GM21723 (cell line): ENCODE measurements at regions not wholly inside any gene's neighbourhood (a gene's known extent, or its start where the extent isn't known, plus 50 kb on each side); places are given as distances from the start of the nearest gene placed in this dataset.
"Not testable (repeated sequence)": the region's sequence is repeated elsewhere in the genome, so short reads cannot be mapped to it uniquely, and the experiment has no call there.

Source experiments
- ATAC-seq: cut with Tn5 transposase; IDR thresholded peaks from one replicate; pipeline ENCODE4 v1.9.1; 2021; ENCODE audit warnings: mild to moderate bottlenecking, moderate library complexity; ENCODE audit not compliant: unreplicated experiment

GRCh38 chr19:14328406-14328805, 52.8 kb upstream of the ADGRE5 start:
- no peak for ATAC-seq

- ATAC-seq: not testable (repeated sequence)
These were observed 54.2 kb upstream of the ADGRE5 start for GRCh38 chr19:14327061-14327460.

GRCh38 chr19:14325863-14326262, 55.4 kb upstream of the ADGRE5 start:
- ATAC-seq: no peak

GRCh38 chr19:14325134-14325533, 56.1 kb upstream of the ADGRE5 start:
- ATAC-seq: no peak

GRCh38 chr19:14322889-14323463, 58.3 kb upstream of the ADGRE5 start:
- no peak for ATAC-seq

GRCh38 chr19:14320253-14320652, 61.0 kb upstream of the ADGRE5 start:
- ATAC-seq: no peak

GRCh38 chr19:14319720-14320119, 61.5 kb upstream of the ADGRE5 start:
- ATAC-seq: not testable (repeated sequence)

- ATAC-seq: no peak
These were observed 62.4 kb upstream of the ADGRE5 start for GRCh38 chr19:14318873-14319272.

- no peak for ATAC-seq
These were observed 64.1 kb upstream of the ADGRE5 start for GRCh38 chr19:14317157-14317556.

- ATAC-seq: no peak
These were observed 65.8 kb upstream of the ADGRE5 start for GRCh38 chr19:14315433-14315832.

GRCh38 chr19:14310055-14310454, 71.2 kb upstream of the ADGRE5 start:
- no peak for ATAC-seq

GRCh38 chr19:14305706-14306105, 75.5 kb upstream of the ADGRE5 start:
- no peak for ATAC-seq

GRCh38 chr19:14301150-14301549, 80.1 kb upstream of the ADGRE5 start:
- ATAC-seq: no peak

GRCh38 chr19:14300303-14300702, 80.9 kb upstream of the ADGRE5 start:
- ATAC-seq: no peak

- ATAC-seq: not testable (repeated sequence)
These were observed 81.9 kb upstream of the ADGRE5 start for GRCh38 chr19:14299224-14299827.

- ATAC-seq: not testable (repeated sequence)
These were observed 83.2 kb upstream of the ADGRE5 start for GRCh38 chr19:14297883-14298576.

- ATAC-seq: not testable (repeated sequence)
These were observed 86.3 kb upstream of the ADGRE5 start for GRCh38 chr19:14294974-14295373.

GRCh38 chr19:14293816-14294170, 87.5 kb upstream of the ADGRE5 start:
- ATAC-seq: not testable (repeated sequence)

- ATAC-seq: not testable (repeated sequence)
These were observed 87.3 kb upstream of the ADGRL1 start for GRCh38 chr19:14293101-14293815.

GRCh38 chr19:14289810-14290209, 83.8 kb upstream of the ADGRL1 start:
- not testable (repeated sequence) for ATAC-seq

GRCh38 chr19:14287837-14288236, 81.9 kb upstream of the ADGRL1 start:
- not testable (repeated sequence) for ATAC-seq

- not testable (repeated sequence) for ATAC-seq
These were observed 80.6 kb upstream of the ADGRL1 start for GRCh38 chr19:14286594-14286993.
